ENCODE measurements at regions not wholly inside any gene's neighbourhood (a gene's known extent, or its start where the extent isn't known, plus 50 kb on each side); places are given as distances from the start of the nearest gene placed in this dataset.

DNA sequence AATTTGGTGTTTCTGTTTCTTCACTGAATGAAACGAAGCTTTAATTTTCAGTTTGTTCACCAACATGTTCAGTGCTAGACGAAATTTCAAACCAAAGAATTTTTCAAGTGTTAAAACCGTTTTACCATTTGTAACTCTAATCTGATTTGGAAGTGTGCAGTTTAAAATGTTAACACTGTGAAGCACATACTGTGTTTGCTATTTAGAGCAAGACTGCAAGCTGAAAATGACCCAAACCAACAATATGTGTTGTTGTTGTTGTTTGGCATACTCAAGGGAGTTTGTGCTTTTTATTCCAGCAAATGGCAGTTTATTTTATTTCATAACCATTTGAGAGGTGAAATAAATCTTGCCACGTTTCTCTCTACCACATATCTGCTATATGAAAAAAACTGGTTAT lies 128.4 kb upstream of the CDH7 start:
- H3K4me3 ChIP-seq (ENCODE audit: low read depth, low read length), result no peak overlapping the region
- no peaks in the 10 kb centered on the region for H3K27me3 ChIP-seq (ENCODE audit: control insufficient read depth, insufficient read depth, low read length)
- H3K27ac ChIP-seq (ENCODE audit: low read depth, low read length), result no peak overlapping the region
- no peak for DNase-seq (ENCODE audit: low read depth, low spot score)
- POLR2A ChIA-PET, result no interaction called here
- CTCF ChIA-PET, result no interaction called here
- H3K9me3 ChIP-seq (ENCODE audit: control insufficient read depth, insufficient read depth, low read length), result peaks cover 10% of the 10 kb centered on the region
- TF ChIP-seq, protein P1, sequence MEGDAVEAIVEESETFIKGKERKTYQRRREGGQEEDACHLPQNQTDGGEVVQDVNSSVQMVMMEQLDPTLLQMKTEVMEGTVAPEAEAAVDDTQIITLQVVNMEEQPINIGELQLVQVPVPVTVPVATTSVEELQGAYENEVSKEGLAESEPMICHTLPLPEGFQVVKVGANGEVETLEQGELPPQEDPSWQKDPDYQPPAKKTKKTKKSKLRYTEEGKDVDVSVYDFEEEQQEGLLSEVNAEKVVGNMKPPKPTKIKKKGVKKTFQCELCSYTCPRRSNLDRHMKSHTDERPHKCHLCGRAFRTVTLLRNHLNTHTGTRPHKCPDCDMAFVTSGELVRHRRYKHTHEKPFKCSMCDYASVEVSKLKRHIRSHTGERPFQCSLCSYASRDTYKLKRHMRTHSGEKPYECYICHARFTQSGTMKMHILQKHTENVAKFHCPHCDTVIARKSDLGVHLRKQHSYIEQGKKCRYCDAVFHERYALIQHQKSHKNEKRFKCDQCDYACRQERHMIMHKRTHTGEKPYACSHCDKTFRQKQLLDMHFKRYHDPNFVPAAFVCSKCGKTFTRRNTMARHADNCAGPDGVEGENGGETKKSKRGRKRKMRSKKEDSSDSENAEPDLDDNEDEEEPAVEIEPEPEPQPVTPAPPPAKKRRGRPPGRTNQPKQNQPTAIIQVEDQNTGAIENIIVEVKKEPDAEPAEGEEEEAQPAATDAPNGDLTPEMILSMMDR (IDR thresholded peaks at IDR 0.05; ENCODE audit: low read depth, low read length), result no peak

DNA sequence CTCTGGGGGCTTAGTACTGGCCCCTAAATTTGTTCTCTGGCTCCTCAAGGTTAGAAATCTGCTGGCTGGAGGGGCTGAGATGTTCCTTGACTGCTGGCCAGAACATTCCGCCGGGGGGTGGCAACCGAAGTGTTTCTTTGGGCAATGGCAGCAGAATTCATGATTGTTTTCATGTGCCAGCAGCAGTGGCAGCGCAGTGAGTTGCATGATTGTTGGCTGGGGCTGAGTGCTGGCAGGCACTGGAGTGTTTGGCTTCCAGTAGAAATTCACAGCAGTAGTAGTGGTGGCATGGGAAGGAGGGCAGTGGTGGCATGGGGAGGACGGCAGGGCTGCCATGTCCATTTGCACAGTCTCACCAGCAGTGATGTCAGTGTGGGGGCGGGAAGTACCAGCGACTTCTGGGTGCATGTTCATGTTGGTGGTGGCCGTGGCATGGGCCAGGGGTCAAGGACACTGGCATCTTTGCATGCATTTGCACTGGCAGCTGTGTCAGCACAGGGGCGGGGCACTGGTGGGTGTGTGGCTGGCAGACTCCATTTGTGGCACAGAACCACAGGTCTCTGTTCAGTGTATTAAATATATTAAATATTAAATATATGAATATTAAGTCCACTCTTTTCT lies 130.6 kb upstream of the CDH7 start:
- DNase-seq (ENCODE audit: low read depth, low spot score), result no peak
- ChIA-PET POLR2A (no interaction called here), CTCF (no interaction called here)
- H3K9me3 ChIP-seq (ENCODE audit: control insufficient read depth, insufficient read depth, low read length), result peaks cover 10% of the 10 kb centered on the region
- H3K4me3 ChIP-seq (ENCODE audit: low read depth, low read length), result no peak overlapping the region
- H3K27ac ChIP-seq (ENCODE audit: low read depth, low read length), result no peak overlapping the region
- TF ChIP-seq, protein P1 (IDR thresholded peaks at IDR 0.05; ENCODE audit: low read depth, low read length), result no peak
- no peaks in the 10 kb centered on the region for H3K27me3 ChIP-seq (ENCODE audit: control insufficient read depth, insufficient read depth, low read length)

DNA sequence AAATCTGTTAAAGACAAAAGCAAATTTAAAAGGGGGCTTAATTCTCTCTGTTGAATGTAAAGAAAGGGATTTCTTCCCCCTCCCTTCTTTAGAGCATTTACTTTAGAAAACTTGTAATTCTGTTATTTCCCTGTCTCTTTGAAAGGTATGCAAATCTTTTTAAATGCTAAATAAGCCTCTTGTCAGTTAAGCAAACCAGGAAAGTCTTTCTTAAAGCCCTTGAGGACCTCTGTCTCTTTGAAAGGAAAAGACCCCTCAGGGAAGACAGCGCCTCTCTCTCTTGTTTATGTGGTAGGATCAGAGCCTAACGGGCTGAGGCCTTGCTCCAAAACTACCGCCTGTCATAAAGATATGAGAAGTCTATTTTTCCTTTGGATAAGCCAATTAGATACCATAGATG lies 139.9 kb upstream of the CDH7 start:
- DNase-seq (ENCODE audit: low read depth, low spot score), result no peak
- no peak overlapping the region for H3K27ac ChIP-seq (ENCODE audit: low read depth, low read length)
- no peak overlapping the region for H3K4me3 ChIP-seq (ENCODE audit: low read depth, low read length)
- POLR2A ChIA-PET, result no interaction called here
- CTCF ChIA-PET, result no interaction called here
- H3K27me3 ChIP-seq (ENCODE audit: control insufficient read depth, insufficient read depth, low read length), result no peaks in the 10 kb centered on the region
- H3K9me3 ChIP-seq (ENCODE audit: control insufficient read depth, insufficient read depth, low read length), result peaks cover 6% of the 10 kb centered on the region
- TF ChIP-seq, protein P1 (IDR thresholded peaks at IDR 0.05; ENCODE audit: low read depth, low read length), result no peak

DNA sequence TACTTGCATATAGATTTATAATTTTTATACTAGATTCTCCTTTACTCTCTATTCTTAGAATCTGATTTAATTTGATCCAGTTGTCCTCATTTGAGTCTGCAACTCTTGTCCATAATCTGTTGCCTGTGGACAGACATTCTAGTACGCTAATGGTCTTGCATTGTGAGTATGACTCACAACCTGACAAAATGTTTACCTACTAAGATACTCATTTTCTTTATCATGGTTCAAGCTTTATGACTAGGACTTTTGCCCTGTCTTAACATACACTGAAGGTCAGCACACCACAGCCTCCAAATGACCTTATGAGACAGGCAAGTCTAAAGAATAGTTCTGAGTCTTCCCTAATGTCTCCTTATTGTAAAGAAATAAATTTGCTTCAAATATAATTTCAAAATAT lies 142.3 kb upstream of the CDH7 start:
- Histone ChIP-seq H3K9me3 (ENCODE audit: control insufficient read depth, insufficient read depth, low read length) (peaks cover 16% of the 10 kb centered on the region), H3K27me3 (ENCODE audit: control insufficient read depth, insufficient read depth, low read length) (no peaks in the 10 kb centered on the region), H3K4me3 (ENCODE audit: low read depth, low read length) (no peak overlapping the region), H3K27ac (ENCODE audit: low read depth, low read length) (no peak overlapping the region)
- TF ChIP-seq, protein P1 (IDR thresholded peaks at IDR 0.05; ENCODE audit: low read depth, low read length), result no peak
- POLR2A ChIA-PET, result no interaction called here
- DNase-seq (ENCODE audit: low read depth, low spot score), result no peak
- CTCF ChIA-PET, result no interaction called here

DNA sequence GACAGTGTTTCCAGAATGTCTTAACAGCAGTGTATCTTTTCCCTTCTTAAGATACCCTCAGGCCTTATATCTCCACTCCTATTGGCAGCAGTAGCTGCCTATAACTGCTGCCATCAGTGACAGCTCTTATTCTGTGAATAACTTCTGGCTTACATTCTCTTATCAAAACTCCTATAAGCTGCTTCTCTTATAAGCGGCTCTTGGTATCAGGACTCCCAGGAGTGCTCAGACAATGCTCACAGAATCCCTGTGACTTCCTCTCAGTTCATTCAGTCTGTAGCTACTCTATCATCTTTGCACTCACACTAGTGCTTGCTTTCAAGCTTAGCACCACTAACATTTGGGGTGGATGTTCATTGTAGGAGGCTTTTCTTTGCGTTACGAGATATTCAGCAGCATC lies 143.7 kb upstream of the CDH7 start:
- ChIA-PET CTCF (no interaction called here), POLR2A (no interaction called here)
- DNase-seq (ENCODE audit: low read depth, low spot score), result no peak
- H3K9me3 ChIP-seq (ENCODE audit: control insufficient read depth, insufficient read depth, low read length), result peaks cover 16% of the 10 kb centered on the region
- H3K27me3 ChIP-seq (ENCODE audit: control insufficient read depth, insufficient read depth, low read length), result no peaks in the 10 kb centered on the region
- H3K27ac ChIP-seq (ENCODE audit: low read depth, low read length), result no peak overlapping the region
- TF ChIP-seq, protein P1 (IDR thresholded peaks at IDR 0.05; ENCODE audit: low read depth, low read length), result no peak
- no peak overlapping the region for H3K4me3 ChIP-seq (ENCODE audit: low read depth, low read length)
